Esophagus muscularis mucosa (tissue), 4 donors: ENCODE measurements at regions not wholly inside any gene's neighbourhood (a gene's known extent, or its start where the extent isn't known, plus 50 kb on each side); places are given as distances from the start of the nearest gene placed in this dataset.

Experiments
- CTCF ChIP-seq, 3 experiments: fragments of 200-600 bp in 2 of 3; fragments of 450-650 bp in 1 of 3; sonication (generic) in 2 of 3; IDR thresholded peaks; one replicate each; pipeline ENCODE4 v1.5.1; 2017 to 2019; ENCODE audit warnings: antibody characterized with exemption in 3 of 3, mild to moderate bottlenecking in 2 of 3, moderate library complexity in 1 of 3
- EP300 ChIP-seq: sonication (generic); formaldehyde crosslinking; IDR thresholded peaks from one replicate; pipeline ENCODE4 v1.6.1; 2017; ENCODE audit warnings: antibody characterized with exemption
- POLR2A ChIP-seq: fragments of 450-650 bp; IDR thresholded peaks from one replicate; pipeline ENCODE4 v1.6.1; 2017; ENCODE audit warnings: antibody characterized with exemption, moderate library complexity, mild to moderate bottlenecking, low read depth

- TF ChIP-seq POLR2A: no peak
- no peak for TF ChIP-seq CTCF (IDR thresholded peaks at IDR 0.05)
- no peak for TF ChIP-seq EP300
Observed at GRCh38 chr3:8210882-8211341, 290.7 kb upstream of the LMCD1 start.
